Spleen (tissue), 11 donors: ENCODE measurements at regions not wholly inside any gene's neighbourhood (a gene's known extent, or its start where the extent isn't known, plus 50 kb on each side); places are given as distances from the start of the nearest gene placed in this dataset.

Experiments used
- DNase-seq: peaks from one replicate; pipeline ENCODE4 v3.0.0-alpha.2; 2020
- H3K27ac ChIP-seq, 8 donors: fragments of 200-600 bp; sonication (generic) in 7 of 8; 1 replicate in 4 of 8; 2 replicates in 4 of 8; pipeline versions ENCODE4 v1.5.0 to v1.8.0; 2016 to 2021; ENCODE audit warnings: inconsistent platforms in 4 of 8, mild to moderate bottlenecking in 4 of 8, moderate library complexity in 1 of 8
- H3K27me3 ChIP-seq, 7 donors: fragments of 200-600 bp; sonication (generic) in 6 of 7; replicated peaks in 1 of 7; 1 replicate in 4 of 7; 2 replicates in 3 of 7; pipeline versions ENCODE4 v1.5.0 to v1.8.0; 2016 to 2021; ENCODE audit warnings: inconsistent platforms in 3 of 7, mild to moderate bottlenecking in 1 of 7
- H3K36me3 ChIP-seq, 6 donors: fragments of 200-600 bp; sonication (generic) in 5 of 6; 1 replicate in 4 of 6; 2 replicates in 2 of 6; pipeline versions ENCODE4 v1.5.0 to v1.8.0; 2016 to 2021; ENCODE audit warnings: inconsistent platforms in 2 of 6
- H3K4me1 ChIP-seq, 6 donors: fragments of 200-600 bp; sonication (generic) in 5 of 6; 1 replicate in 3 of 6; 2 replicates in 3 of 6; pipeline versions ENCODE4 v1.5.0 to v1.8.0; 2016 to 2021; ENCODE audit warnings: inconsistent platforms in 3 of 6
- H3K4me3 ChIP-seq, 8 donors: fragments of 200-600 bp; sonication (generic) in 7 of 8; 1 replicate in 4 of 8; 2 replicates in 4 of 8; pipeline versions ENCODE4 v1.5.0 to v1.8.0; 2016 to 2021; ENCODE audit warnings: inconsistent platforms in 4 of 8, mild to moderate bottlenecking in 4 of 8, moderate library complexity in 2 of 8
- H3K9me3 ChIP-seq, 8 donors: fragments of 200-600 bp; sonication (generic) in 7 of 8; 1 replicate in 4 of 8; 2 replicates in 4 of 8; pipeline versions ENCODE4 v1.5.0 to v1.8.0; 2016 to 2021; ENCODE audit warnings: inconsistent platforms in 4 of 8
- CTCF ChIP-seq, 11 experiments: fragments of 200-600 bp in 7 of 11; fragments of 450-650 bp in 4 of 11; sonication (generic) in 4 of 11; IDR thresholded peaks in 8 of 11; conservative IDR thresholded peaks in 3 of 11; 1 replicate in 7 of 11; 2 replicates in 4 of 11; pipeline versions ENCODE4 v1.4.0 to v1.8.0; 2016 to 2021; ENCODE audit warnings: antibody characterized with exemption in 11 of 11, inconsistent platforms in 4 of 11, mild to moderate bottlenecking in 1 of 11
- POLR2A ChIP-seq, 3 donors: fragments of 450-650 bp; IDR thresholded peaks; one replicate each; pipeline ENCODE4 v1.5.1; 2017; ENCODE audit warnings: antibody characterized with exemption in 3 of 3, mild to moderate bottlenecking in 1 of 3
- POLR2AphosphoS5 ChIP-seq, 3 donors: sonication (generic); formaldehyde crosslinking; IDR thresholded peaks; one replicate each; pipeline ENCODE4 v1.5.1; 2017; ENCODE audit warnings: antibody characterized with exemption in 3 of 3
- WGBS, 5 donors: extraction: QIAGEN DNeasy Blood & Tissue Kit in 3 of 5; methylation state at CpG; one replicate each; pipeline versions ENCODE4 v1.1.5 to v1.1.7; 2013 to 2018; 5-methylcytosine and 5-hydroxymethylcytosine counted together
- intact Hi-C: fragments of 100-400 bp; cut with DNase I; formaldehyde crosslinking; loops from one replicate; pipeline ENCODE4 v1.15.0; 2023; ENCODE audit warnings: low total_unique reads
- donor health status: healthy with polysubstance abuse.
- donor health status: DM: no; HTN: no; CAD: no; lungs with moderate emphysema.
- donor health status: DM: no; HTN: no; CAD: no.
- donor health status: Bipolar disorder and iron deficiency.
- donor health status: healthy.
- donor health status: DM: no; HTN: no; CAD: no.
- donor health status: DM: yes; HTN: yes; CAD: no.

- Histone ChIP-seq H3K36me3 (no peaks in the 10 kb centered on the region), H3K27me3 (no peaks in the 10 kb centered on the region), H3K4me3 (no peak overlapping the region), H3K4me1 (no peaks in the 10 kb centered on the region), H3K9me3 (peaks cover 0 to 27% (median 7%) of the 10 kb centered on the region in 8 donors), H3K27ac (no peak overlapping the region)
- DNase-seq: no peak
- TF ChIP-seq POLR2AphosphoS5 (IDR thresholded peaks at IDR 0.05) (no peak), POLR2A (IDR thresholded peaks at IDR 0.05) (no peak), CTCF (IDR thresholded peaks at IDR 0.05 in 8 of 11, conservative IDR thresholded peaks at IDR 0.05 in 3 of 11) (no peak)
- intact Hi-C loops: no loop called here
- 67 to 85% (median 78%) methylated on average over 3 of the region's 3 CpGs for WGBS, 5 donors
These were observed 236.0 kb upstream of the EYS start for GRCh38 chr6:65943051-65943450.

- H3K36me3 ChIP-seq: no peaks in the 10 kb centered on the region
- H3K27me3 ChIP-seq: no peaks in the 10 kb centered on the region
- no peak for DNase-seq
- no peak for TF ChIP-seq POLR2AphosphoS5 (IDR thresholded peaks at IDR 0.05)
- no peak for TF ChIP-seq POLR2A (IDR thresholded peaks at IDR 0.05)
- no peak for TF ChIP-seq CTCF (IDR thresholded peaks at IDR 0.05 in 8 of 11, conservative IDR thresholded peaks at IDR 0.05 in 3 of 11)
- 77 to 88% (median 85%) methylated on average over 2 of the region's 2 CpGs for WGBS, 5 donors
- peaks cover 0 to 29% (median 17%) of the 10 kb centered on the region in 8 donors for H3K9me3 ChIP-seq
- H3K27ac ChIP-seq: no peak overlapping the region
- no peak overlapping the region for H3K4me3 ChIP-seq
- intact Hi-C loops: no loop called here
- H3K4me1 ChIP-seq: no peaks in the 10 kb centered on the region
These were observed 231.0 kb upstream of the EYS start for GRCh38 chr6:65938000-65938399.

- no peak for DNase-seq
- H3K27ac ChIP-seq: no peak overlapping the region
- TF ChIP-seq POLR2AphosphoS5 (IDR thresholded peaks at IDR 0.05) (no peak), CTCF (IDR thresholded peaks at IDR 0.05 in 8 of 11, conservative IDR thresholded peaks at IDR 0.05 in 3 of 11) (no peak), POLR2A (IDR thresholded peaks at IDR 0.05) (no peak)
- H3K9me3 ChIP-seq: peaks cover 0 to 38% (median 24%) of the 10 kb centered on the region in 8 donors
- no peaks in the 10 kb centered on the region for H3K4me1 ChIP-seq
- H3K36me3 ChIP-seq: no peaks in the 10 kb centered on the region
- intact Hi-C loops: no loop called here
- H3K27me3 ChIP-seq: no peaks in the 10 kb centered on the region
- no peak overlapping the region for H3K4me3 ChIP-seq
- 74 to 91% (median 80%) methylated on average over 1 of the region's 1 CpG for WGBS, 5 donors
These were observed 228.4 kb upstream of the EYS start for GRCh38 chr6:65935412-65935811.

- no peaks in the 10 kb centered on the region for H3K4me1 ChIP-seq
- H3K4me3 ChIP-seq: no peak overlapping the region
- DNase-seq: no peak
- intact Hi-C loops: no loop called here
- no peak overlapping the region for H3K27ac ChIP-seq
- H3K9me3 ChIP-seq: peaks cover 0 to 44% (median 28%) of the 10 kb centered on the region in 8 donors
- TF ChIP-seq CTCF (IDR thresholded peaks at IDR 0.05 in 8 of 11, conservative IDR thresholded peaks at IDR 0.05 in 3 of 11) (no peak), POLR2A (IDR thresholded peaks at IDR 0.05) (no peak), POLR2AphosphoS5 (IDR thresholded peaks at IDR 0.05) (no peak)
- H3K36me3 ChIP-seq: no peaks in the 10 kb centered on the region
- H3K27me3 ChIP-seq: no peaks in the 10 kb centered on the region
- WGBS, 5 donors: 65 to 84% (median 71%) methylated on average over 1 of the region's 1 CpG
These were observed 226.4 kb upstream of the EYS start for GRCh38 chr6:65933390-65933789.
